ENCODE measurements at regions not wholly inside any gene's neighbourhood (a gene's known extent, or its start where the extent isn't known, plus 50 kb on each side); places are given as distances from the start of the nearest gene placed in this dataset.

- TF ChIP-seq CTCF (IDR thresholded peaks at IDR 0.05; ENCODE audit: insufficient read depth, low read depth, low read length): no peak
- no peak for TF ChIP-seq EZH2 (IDR thresholded peaks at IDR 0.05; ENCODE audit: insufficient read depth, low read length)
These were observed 90.5 kb upstream of the LRRN1 start for GRCh38 chr3:3708769-3709115.
